WTC11 (cell line): ENCODE measurements at regions not wholly inside any gene's neighbourhood (a gene's known extent, or its start where the extent isn't known, plus 50 kb on each side); places are given as distances from the start of the nearest gene placed in this dataset.

Experiments used
- ATAC-seq: fragments of 200-7000 bp; cut with Tn5 transposase; 2 replicates; pipeline ENCODE4 v1.10.0; 2021; ENCODE audit warnings: mild to moderate bottlenecking, moderate library complexity
- CTCF ChIA-PET: fragments of 300-600 bp; sonication (Branson Sonifier 250); formaldehyde crosslinking; loops from one replicate; lab custom pipeline; 2021; ENCODE audit warnings: antibody characterized with exemption; lab: Charles Lee
- POLR2A ChIA-PET: fragments of 350-600 bp; sonication (Branson Sonifier 250); formaldehyde crosslinking; loops from one replicate; lab custom pipeline; 2021; ENCODE audit warnings: antibody characterized with exemption; lab: Charles Lee
- DNase-seq: peaks from one replicate; pipeline ENCODE4 v3.0.0; 2021; ENCODE audit warnings: low spot score
- H3K27ac Mint-ChIP-seq: 2 replicates; pipeline ENCODE4 v1.8.0; 2021; ENCODE audit warnings: mixed read lengths
- H3K27me3 Mint-ChIP-seq: 2 replicates; pipeline ENCODE4 v1.8.0; 2021; ENCODE audit warnings: low read depth, mild to moderate bottlenecking, moderate library complexity, mixed read lengths
- H3K36me3 Mint-ChIP-seq: 2 replicates; pipeline ENCODE4 v1.8.0; 2021; ENCODE audit warnings: mixed read lengths
- H3K4me1 Mint-ChIP-seq: 2 replicates; pipeline ENCODE4 v1.8.0; 2022; ENCODE audit warnings: mixed read lengths
- H3K4me3 Mint-ChIP-seq: 2 replicates; pipeline ENCODE4 v1.8.0; 2021; ENCODE audit warnings: mild to moderate bottlenecking, moderate library complexity, mixed read lengths
- H3K9me3 Mint-ChIP-seq: 2 replicates; pipeline ENCODE4 v1.8.0; 2021; ENCODE audit warnings: mixed read lengths
- AFF4 ChIP-seq: sonication (generic); formaldehyde crosslinking; IDR thresholded peaks from 2 replicates; pipeline ENCODE4 v1.8.1; 2023; ENCODE audit warnings: mild to moderate bottlenecking, missing genetic modification reagents, borderline replicate concordance
- ATF2 ChIP-seq: sonication (generic); formaldehyde crosslinking; IDR thresholded peaks from 2 replicates; pipeline ENCODE4 v1.8.1; 2022; ENCODE audit warnings: low read depth, missing genetic modification reagents, borderline replicate concordance
- ATF3 ChIP-seq: sonication (generic); formaldehyde crosslinking; conservative IDR thresholded peaks from 2 replicates; pipeline ENCODE4 v1.8.1; 2022; ENCODE audit warnings: mild to moderate bottlenecking, missing genetic modification reagents
- ESRRA ChIP-seq: sonication (generic); formaldehyde crosslinking; IDR thresholded peaks from 2 replicates; pipeline ENCODE4 v1.8.1; 2022; ENCODE audit warnings: mild to moderate bottlenecking, missing genetic modification reagents, borderline replicate concordance
- NFATC4 ChIP-seq: fragments of 250-450 bp; sonication (Bioruptor Pico); IDR thresholded peaks from 2 replicates; pipeline ENCODE4 v1.9.0; 2021; ENCODE audit warnings: mild to moderate bottlenecking
- PRDM15 ChIP-seq: sonication (generic); formaldehyde crosslinking; IDR thresholded peaks from 2 replicates; pipeline ENCODE4 v1.8.0; 2022; ENCODE audit warnings: missing genetic modification reagents
- TP53 ChIP-seq: sonication (generic); formaldehyde crosslinking; IDR thresholded peaks from 2 replicates; pipeline ENCODE4 v1.8.1; 2023; ENCODE audit warnings: mild to moderate bottlenecking, missing genetic modification reagents
- USF1 ChIP-seq: sonication (generic); formaldehyde crosslinking; IDR thresholded peaks from 2 replicates; pipeline ENCODE4 v1.8.0; 2022; ENCODE audit warnings: mild to moderate bottlenecking, missing genetic modification reagents
- ZNF121 ChIP-seq: sonication (generic); formaldehyde crosslinking; IDR thresholded peaks from 2 replicates; pipeline ENCODE4 v1.8.0; 2023; ENCODE audit warnings: missing genetic modification reagents
- ZNF263 ChIP-seq: sonication (generic); formaldehyde crosslinking; IDR thresholded peaks from 2 replicates; pipeline ENCODE4 v1.8.1; 2022; ENCODE audit warnings: low read depth, mild to moderate bottlenecking, moderate library complexity, missing genetic modification reagents

- no peak for TF ChIP-seq PRDM15
- no peak for TF ChIP-seq ATF2 (CRISPR knock-in tag)
- TF ChIP-seq USF1 (CRISPR knock-in tag): no peak
- TF ChIP-seq ESRRA (CRISPR knock-in tag): no peak
- TF ChIP-seq NFATC4: no peak
Observed at GRCh38 chr1:30048905-30049304, 674.5 kb downstream of the MATN1 start (continued).

GRCh38 chr1:30047576-30047975 is 675.8 kb downstream of the MATN1 start:
- Mint-ChIP-seq H3K4me1 (peaks cover 25% of the 10 kb centered on the region), H3K36me3 (0 out of 2 replicates have a peak, but pooled peaks cover 3% of the 10 kb centered on the region), H3K9me3 (peaks cover 6% of the 10 kb centered on the region; the same call in 1 of the 2 replicates), H3K4me3 (no peak overlapping the region)
- ATAC-seq: no peak
- TF ChIP-seq AFF4 (CRISPR knock-in tag) (no peak), ZNF263 (no peak), TP53 (CRISPR knock-in tag) (no peak), PRDM15 (no peak), ZNF121 (no peak), ATF3 (CRISPR knock-in tag) (no peak)
- TF ChIP-seq, all 79 proteins: peak for 0
- Mint-ChIP-seq H3K27ac (no peak overlapping the region), H3K27me3 (peaks cover 2% of the 10 kb centered on the region; the same call in 1 of the 2 replicates)
- CTCF ChIA-PET: no interaction called here
- POLR2A ChIA-PET: no interaction called here
- no peak for DNase-seq
